ENCODE measurements at regions not wholly inside any gene's neighbourhood (a gene's known extent, or its start where the extent isn't known, plus 50 kb on each side); places are given as distances from the start of the nearest gene placed in this dataset.

- Histone ChIP-seq H3K4me3 (no peak overlapping the region), H3K36me3 (no peaks in the 10 kb centered on the region), H3K27ac (no peak overlapping the region), H3K9me3 (no peaks in the 10 kb centered on the region), H3K4me1 (replicated peaks) (no peaks in the 10 kb centered on the region), H3K27me3 (replicated peaks; ENCODE audit: insufficient read depth) (no peaks in the 10 kb centered on the region)
- DNase-seq (ENCODE audit: low spot score): no peak
- WGBS: 52% methylated on average over 1 of the region's 1 CpG
- intact Hi-C loops (cut with DNase I): loop anchor here (10.0 kb wide), 1 partner anchor 686 kb away; no protein-coding TSS in a partner anchor
- TF ChIP-seq POLR2A (IDR thresholded peaks at IDR 0.05): no peak
- no peak for TF ChIP-seq POLR2AphosphoS5 (IDR thresholded peaks at IDR 0.05)
- TF ChIP-seq CTCF (IDR thresholded peaks at IDR 0.05): no peak
Observed at GRCh38 chr17:77020973-77021372, 119.8 kb upstream of the SEC14L1 start.

- intact Hi-C loops (cut with DNase I): loop anchor here (10.0 kb wide), 1 partner anchor 688 kb away; no protein-coding TSS in a partner anchor
- Histone ChIP-seq H3K27ac (no peak overlapping the region), H3K27me3 (replicated peaks; ENCODE audit: insufficient read depth) (no peaks in the 10 kb centered on the region), H3K36me3 (no peaks in the 10 kb centered on the region), H3K4me3 (no peak overlapping the region), H3K9me3 (no peaks in the 10 kb centered on the region), H3K4me1 (replicated peaks) (no peaks in the 10 kb centered on the region)
- DNase-seq (ENCODE audit: low spot score): no peak
- TF ChIP-seq POLR2A (IDR thresholded peaks at IDR 0.05) (no peak), CTCF (IDR thresholded peaks at IDR 0.05) (no peak), POLR2AphosphoS5 (IDR thresholded peaks at IDR 0.05) (no peak)
- WGBS: 55% methylated on average over 2 of the region's 2 CpGs
Observed at GRCh38 chr17:77022766-77023165, 118.0 kb upstream of the SEC14L1 start.

- no peaks in the 10 kb centered on the region for H3K4me1 ChIP-seq (replicated peaks)
- no peak overlapping the region for H3K4me3 ChIP-seq
- H3K36me3 ChIP-seq: no peaks in the 10 kb centered on the region
- no peak for TF ChIP-seq POLR2A (IDR thresholded peaks at IDR 0.05)
- TF ChIP-seq CTCF (IDR thresholded peaks at IDR 0.05): no peak
- TF ChIP-seq POLR2AphosphoS5 (IDR thresholded peaks at IDR 0.05): no peak
- H3K27me3 ChIP-seq (replicated peaks; ENCODE audit: insufficient read depth): no peaks in the 10 kb centered on the region
- 66% methylated on average over 2 of the region's 2 CpGs for WGBS
- no peak overlapping the region for H3K27ac ChIP-seq
- DNase-seq (ENCODE audit: low spot score): no peak
- intact Hi-C loops (cut with DNase I): loop anchor here (10.0 kb wide), 1 partner anchor 691 kb away; no protein-coding TSS in a partner anchor
- no peaks in the 10 kb centered on the region for H3K9me3 ChIP-seq
Observed at GRCh38 chr17:77025781-77026180, 115.0 kb upstream of the SEC14L1 start.

GRCh38 chr17:77027271-77027889, 113.4 kb upstream of the SEC14L1 start:
- Histone ChIP-seq H3K9me3 (no peaks in the 10 kb centered on the region), H3K4me3 (no peak overlapping the region), H3K27me3 (replicated peaks; ENCODE audit: insufficient read depth) (no peaks in the 10 kb centered on the region), H3K4me1 (replicated peaks) (no peaks in the 10 kb centered on the region), H3K27ac (no peak overlapping the region), H3K36me3 (no peaks in the 10 kb centered on the region)
- intact Hi-C loops (cut with DNase I): loop anchor here (10.0 kb wide), 1 partner anchor 693 kb away; no protein-coding TSS in a partner anchor
- WGBS: 69% methylated on average over 3 of the region's 3 CpGs
- TF ChIP-seq CTCF (IDR thresholded peaks at IDR 0.05): no peak
- TF ChIP-seq POLR2A (IDR thresholded peaks at IDR 0.05): no peak
- no peak for TF ChIP-seq POLR2AphosphoS5 (IDR thresholded peaks at IDR 0.05)
- DNase-seq (ENCODE audit: low spot score): no peak

GRCh38 chr17:77028900-77029299, 111.9 kb upstream of the SEC14L1 start:
- DNase-seq (ENCODE audit: low spot score): no peak
- TF ChIP-seq POLR2AphosphoS5 (IDR thresholded peaks at IDR 0.05) (no peak), POLR2A (IDR thresholded peaks at IDR 0.05) (no peak), CTCF (IDR thresholded peaks at IDR 0.05) (no peak)
- whole genome bisulfite sequencing: 90% methylated on average over 8 of the region's 8 CpGs
- H3K27ac ChIP-seq: no peak overlapping the region
- no peaks in the 10 kb centered on the region for H3K27me3 ChIP-seq (replicated peaks; ENCODE audit: insufficient read depth)
- intact Hi-C loops (cut with DNase I): loop anchor here (10.0 kb wide), 1 partner anchor 694 kb away; no protein-coding TSS in a partner anchor
- no peak overlapping the region for H3K4me3 ChIP-seq
- no peaks in the 10 kb centered on the region for H3K4me1 ChIP-seq (replicated peaks)
- H3K9me3 ChIP-seq: no peaks in the 10 kb centered on the region
- H3K36me3 ChIP-seq: no peaks in the 10 kb centered on the region
